Lung (tissue), 11 donors: ENCODE measurements at regions not wholly inside any gene's neighbourhood (a gene's known extent, or its start where the extent isn't known, plus 50 kb on each side); places are given as distances from the start of the nearest gene placed in this dataset.
A peak's percentile ranks its signal among the peaks of the same experiment; 100 is the strongest.

Experiments
- ATAC-seq: fragments of 200-7000 bp; cut with Tn5 transposase; one replicate; pipeline ENCODE4 v1.9.1; 2020; ENCODE audit warnings: moderate number of reproducible peaks; ENCODE audit not compliant: insufficient read depth, low FRiP score
- DNase-seq, 3 donors: peaks; one replicate each; pipeline ENCODE4 v3.0.0-alpha.2; 2013 to 2017
- H3K27ac ChIP-seq, 2 donors: one replicate each; pipeline ENCODE4 v1.5.1; 2013; ENCODE audit warnings: mild to moderate bottlenecking in 2 of 2, moderate library complexity in 2 of 2, control low read depth in 1 of 2, inconsistent platforms in 1 of 2, low read depth in 1 of 2, low read length in 1 of 2
- H3K27me3 ChIP-seq, 3 donors: one replicate each; pipeline ENCODE4 v1.5.1; 2013; ENCODE audit warnings: low read length in 2 of 3; ENCODE audit not compliant: control insufficient read depth in 3 of 3, insufficient read depth in 3 of 3
- H3K36me3 ChIP-seq, 4 donors: one replicate each; pipeline ENCODE4 v1.5.1; 2013; ENCODE audit warnings: low read length in 4 of 4, mild to moderate bottlenecking in 1 of 4, moderate library complexity in 1 of 4; ENCODE audit not compliant: control insufficient read depth in 4 of 4, insufficient read depth in 4 of 4
- H3K4me1 ChIP-seq, 5 donors: one replicate each; pipeline ENCODE4 v1.5.1; 2013; ENCODE audit warnings: low read length in 5 of 5, mild to moderate bottlenecking in 2 of 5, moderate library complexity in 1 of 5; ENCODE audit not compliant: control insufficient read depth in 5 of 5, insufficient read depth in 5 of 5
- H3K4me3 ChIP-seq: one replicate; pipeline ENCODE4 v1.5.1; 2013; ENCODE audit warnings: mild to moderate bottlenecking, control low read depth, moderate library complexity
- H3K9ac ChIP-seq, 2 donors: one replicate each; pipeline ENCODE4 v1.5.1; 2013; ENCODE audit warnings: low read length in 2 of 2, control low read depth in 1 of 2; ENCODE audit not compliant: insufficient read depth in 1 of 2
- H3K9me3 ChIP-seq, 4 donors: one replicate each; pipeline ENCODE4 v1.5.1; 2013; ENCODE audit warnings: low read length in 3 of 4, mild to moderate bottlenecking in 1 of 4, moderate library complexity in 1 of 4; ENCODE audit not compliant: control insufficient read depth in 4 of 4, insufficient read depth in 3 of 4
- CTCF ChIP-seq: IDR thresholded peaks from 2 replicates; pipeline ENCODE4 v1.5.1; 2012; ENCODE audit warnings: mild to moderate bottlenecking; ENCODE audit errors: control extremely low read depth, extremely low read depth
- WGBS, 2 donors: extraction: QIAGEN DNeasy Blood & Tissue Kit; methylation state at CpG; one replicate each; pipeline ENCODE4 v1.1.7; 2013; 5-methylcytosine and 5-hydroxymethylcytosine counted together
- donor health status: control.
- donor health status: control.
- donor health status: Bipolar disorder and iron deficiency.
- donor health status: healthy.
- donor health status: DM: yes; HTN: yes; CAD: no.

GRCh38 chr9:2473681-2474080 lies 147.9 kb upstream of the VLDLR start:
- H3K36me3 ChIP-seq, result no peaks in the 10 kb centered on the region
- H3K4me1 ChIP-seq, result peaks cover 0 to 29% (median 3%) of the 10 kb centered on the region in 5 donors
- TF ChIP-seq CTCF, result no peak
- no peak overlapping the region for H3K27ac ChIP-seq
- ATAC-seq, result no peak
- no peaks in the 10 kb centered on the region for H3K9me3 ChIP-seq
- no peak for DNase-seq
- H3K27me3 ChIP-seq, result no peaks in the 10 kb centered on the region
- no peak overlapping the region for H3K4me3 ChIP-seq
- WGBS, 2 donors, result 71 to 83% methylated on average over 1 of the region's 1 CpG
- no peak overlapping the region for H3K9ac ChIP-seq

GRCh38 chr9:2477755-2478154 lies 143.8 kb upstream of the VLDLR start:
- H3K9me3 ChIP-seq, result no peaks in the 10 kb centered on the region
- ATAC-seq (no peak), DNase-seq (peak in 2 of 3 donors; percentile 34 to 38)
- H3K27me3 ChIP-seq, result no peaks in the 10 kb centered on the region
- no peak overlapping the region for H3K4me3 ChIP-seq
- H3K36me3 ChIP-seq, result no peaks in the 10 kb centered on the region
- 42 to 59% methylated on average over 1 of the region's 1 CpG for WGBS, 2 donors
- H3K9ac ChIP-seq, result no peak overlapping the region
- peaks cover 0 to 11% (median 3%) of the 10 kb centered on the region in 5 donors for H3K4me1 ChIP-seq
- H3K27ac ChIP-seq, result no peak overlapping the region
- TF ChIP-seq CTCF, result no peak

- no peak overlapping the region for H3K4me3 ChIP-seq
- no peaks in the 10 kb centered on the region for H3K36me3 ChIP-seq
- DNase-seq, result no peak
- H3K9ac ChIP-seq, result no peak overlapping the region
- no peaks in the 10 kb centered on the region for H3K27me3 ChIP-seq
- TF ChIP-seq CTCF, result no peak
- no peak overlapping the region for H3K27ac ChIP-seq
- no peak for ATAC-seq
- peaks cover 0 to 11% (median 3%) of the 10 kb centered on the region in 5 donors for H3K4me1 ChIP-seq
- WGBS, 2 donors, result 71 to 84% methylated on average over 3 of the region's 3 CpGs
- H3K9me3 ChIP-seq, result no peaks in the 10 kb centered on the region
Observed at GRCh38 chr9:2478421-2478820, 143.2 kb upstream of the VLDLR start.

- H3K27me3 ChIP-seq, result no peaks in the 10 kb centered on the region
- H3K27ac ChIP-seq, result no peak overlapping the region
- ATAC-seq (no peak), DNase-seq (no peak)
- WGBS, 2 donors, result 84 to 98% methylated on average over 2 of the region's 2 CpGs
- H3K9ac ChIP-seq, result no peak overlapping the region
- H3K4me3 ChIP-seq, result no peak overlapping the region
- no peaks in the 10 kb centered on the region for H3K36me3 ChIP-seq
- peaks cover 0 to 11% (median 3%) of the 10 kb centered on the region in 5 donors for H3K4me1 ChIP-seq
- no peaks in the 10 kb centered on the region for H3K9me3 ChIP-seq
- no peak for TF ChIP-seq CTCF
Observed at GRCh38 chr9:2479056-2479565, 142.5 kb upstream of the VLDLR start.
